ENCODE measurements at regions not wholly inside any gene's neighbourhood (a gene's known extent, or its start where the extent isn't known, plus 50 kb on each side); places are given as distances from the start of the nearest gene placed in this dataset.

- Histone ChIP-seq H2AFZ (ENCODE audit: low read depth, low read length) (no peak overlapping the region), H3K79me2 (ENCODE audit: insufficient read depth, low read length) (no peaks in the 10 kb centered on the region), H3K4me2 (ENCODE audit: insufficient read depth, low read length) (no peak overlapping the region), H3K9ac (ENCODE audit: low read depth, low read length) (no peak overlapping the region), H3K4me3 (ENCODE audit: low read depth in 1 of 2, low read length in 2 of 2) (no peak overlapping the region), H3K36me3 (ENCODE audit: insufficient read depth, low read length) (no peaks in the 10 kb centered on the region), H3K4me1 (ENCODE audit: insufficient read depth, low read length) (no peaks in the 10 kb centered on the region), H3K27ac (ENCODE audit: low read length) (no peak overlapping the region), H3K27me3 (ENCODE audit: insufficient read depth, low read length, poor library complexity) (peaks cover 2% of the 10 kb centered on the region), H3K9me3 (ENCODE audit: insufficient read depth, low read length, severe bottlenecking) (no peaks in the 10 kb centered on the region), H4K20me1 (ENCODE audit: insufficient read depth, low read length) (no peaks in the 10 kb centered on the region)
- DNase-seq, result no peak
- TF ChIP-seq CTCF (IDR thresholded peaks at IDR 0.05; ENCODE audit: borderline replicate concordance, extremely low read depth, low read length, poor library complexity, severe bottlenecking) (no peak), EZH2 (IDR thresholded peaks at IDR 0.05; ENCODE audit: borderline replicate concordance, low read depth, low read length, severe bottlenecking) (no peak)
- no peak for ATAC-seq (ENCODE audit: insufficient read depth, low read depth)
Measured at GRCh38 chr20:12837646-12838045, 171.1 kb upstream of the SPTLC3 start.

GRCh38 chr20:12838261-12838866 is 170.4 kb upstream of the SPTLC3 start:
- no peak overlapping the region for H2AFZ ChIP-seq (ENCODE audit: low read depth, low read length)
- no peaks in the 10 kb centered on the region for H3K9me3 ChIP-seq (ENCODE audit: insufficient read depth, low read length, severe bottlenecking)
- H3K36me3 ChIP-seq (ENCODE audit: insufficient read depth, low read length), result no peaks in the 10 kb centered on the region

GRCh38 chr20:12847872-12848271 is 160.9 kb upstream of the SPTLC3 start:
- Histone ChIP-seq H3K4me3 (ENCODE audit: low read depth in 1 of 2, low read length in 2 of 2) (no peak overlapping the region), H3K27ac (ENCODE audit: low read length) (no peak overlapping the region), H4K20me1 (ENCODE audit: insufficient read depth, low read length) (no peaks in the 10 kb centered on the region), H3K27me3 (ENCODE audit: insufficient read depth, low read length, poor library complexity) (peaks cover 3% of the 10 kb centered on the region), H3K36me3 (ENCODE audit: insufficient read depth, low read length) (no peaks in the 10 kb centered on the region), H3K9ac (ENCODE audit: low read depth, low read length) (no peak overlapping the region), H3K9me3 (ENCODE audit: insufficient read depth, low read length, severe bottlenecking) (no peaks in the 10 kb centered on the region), H2AFZ (ENCODE audit: low read depth, low read length) (no peak overlapping the region), H3K79me2 (ENCODE audit: insufficient read depth, low read length) (no peaks in the 10 kb centered on the region), H3K4me2 (ENCODE audit: insufficient read depth, low read length) (no peak overlapping the region), H3K4me1 (ENCODE audit: insufficient read depth, low read length) (no peaks in the 10 kb centered on the region)
- TF ChIP-seq CTCF (IDR thresholded peaks at IDR 0.05; ENCODE audit: borderline replicate concordance, extremely low read depth, low read length, poor library complexity, severe bottlenecking), result no peak
- no peak for TF ChIP-seq EZH2 (IDR thresholded peaks at IDR 0.05; ENCODE audit: borderline replicate concordance, low read depth, low read length, severe bottlenecking)
- ATAC-seq (ENCODE audit: insufficient read depth, low read depth), result no peak
- DNase-seq, result no peak

More at GRCh38 chr20:12838261-12838866, 170.4 kb upstream of the SPTLC3 start:
- peak; percentile 31; the same call in 1 of the 3 replicates for ATAC-seq (ENCODE audit: insufficient read depth, low read depth)
- Histone ChIP-seq H3K9ac (ENCODE audit: low read depth, low read length) (no peak overlapping the region), H3K27me3 (ENCODE audit: insufficient read depth, low read length, poor library complexity) (no peaks in the 10 kb centered on the region), H3K4me2 (ENCODE audit: insufficient read depth, low read length) (no peak overlapping the region), H4K20me1 (ENCODE audit: insufficient read depth, low read length) (no peaks in the 10 kb centered on the region), H3K4me3 (ENCODE audit: low read depth in 1 of 2, low read length in 2 of 2) (no peak overlapping the region), H3K79me2 (ENCODE audit: insufficient read depth, low read length) (no peaks in the 10 kb centered on the region), H3K4me1 (ENCODE audit: insufficient read depth, low read length) (no peaks in the 10 kb centered on the region), H3K27ac (ENCODE audit: low read length) (no peak overlapping the region)
- no peak for TF ChIP-seq EZH2 (IDR thresholded peaks at IDR 0.05; ENCODE audit: borderline replicate concordance, low read depth, low read length, severe bottlenecking)
- peak; percentile 67 for TF ChIP-seq CTCF (IDR thresholded peaks at IDR 0.05; ENCODE audit: borderline replicate concordance, extremely low read depth, low read length, poor library complexity, severe bottlenecking)
- peak; percentile 24 for DNase-seq
